EL (cell line): ENCODE measurements at regions not wholly inside any gene's neighbourhood (a gene's known extent, or its start where the extent isn't known, plus 50 kb on each side); places are given as distances from the start of the nearest gene placed in this dataset.

ENCODE experiments used
- DNase-seq: peaks from one replicate; pipeline ENCODE4 v3.0.0-alpha.2; 2016

- no peak for DNase-seq
Observed at GRCh38 chr6:139920776-139921100, 546.3 kb upstream of the CITED2 start.

GRCh38 chr6:139920027-139920775, 545.8 kb upstream of the CITED2 start:
- no peak for DNase-seq

- no peak for DNase-seq
Observed at GRCh38 chr6:139919107-139920026, 544.9 kb upstream of the CITED2 start.

- no peak for DNase-seq
Observed at GRCh38 chr6:139917951-139918630, 543.6 kb upstream of the CITED2 start.

- DNase-seq = no peak
Observed at GRCh38 chr6:139914910-139915309, 540.5 kb upstream of the CITED2 start.

- DNase-seq = no peak
Observed at GRCh38 chr6:139912735-139913400, 538.4 kb upstream of the CITED2 start.

- no peak for DNase-seq
Observed at GRCh38 chr6:139909992-139910391, 535.5 kb upstream of the CITED2 start.

GRCh38 chr6:139905404-139906052, 531.1 kb upstream of the CITED2 start:
- peak; percentile 45 for DNase-seq

GRCh38 chr6:139904568-139904967, 530.1 kb upstream of the CITED2 start:
- no peak for DNase-seq

- DNase-seq = no peak
Observed at GRCh38 chr6:139904158-139904533, 529.7 kb upstream of the CITED2 start.

GRCh38 chr6:139903411-139904157, 529.1 kb upstream of the CITED2 start:
- no peak for DNase-seq

GRCh38 chr6:139895205-139895793, 520.9 kb upstream of the CITED2 start:
- no peak for DNase-seq

- DNase-seq = no peak
Observed at GRCh38 chr6:139894271-139894670, 519.8 kb upstream of the CITED2 start.

GRCh38 chr6:139891471-139891870, 517.0 kb upstream of the CITED2 start:
- DNase-seq = peak; percentile 46

- peak; percentile 62 for DNase-seq
Observed at GRCh38 chr6:139888681-139889122, 514.3 kb upstream of the CITED2 start.

- no peak for DNase-seq
Observed at GRCh38 chr6:139887275-139887674, 512.8 kb upstream of the CITED2 start.

- no peak for DNase-seq
Observed at GRCh38 chr6:139886396-139886795, 511.9 kb upstream of the CITED2 start.

GRCh38 chr6:139885909-139886308, 511.5 kb upstream of the CITED2 start:
- no peak for DNase-seq

GRCh38 chr6:139883776-139884175, 509.3 kb upstream of the CITED2 start:
- DNase-seq = peak; percentile 47

GRCh38 chr6:139882977-139883728, 508.7 kb upstream of the CITED2 start:
- peak; percentile 53 for DNase-seq
